ENCODE measurements at regions not wholly inside any gene's neighbourhood (a gene's known extent, or its start where the extent isn't known, plus 50 kb on each side); places are given as distances from the start of the nearest gene placed in this dataset.

DNA sequence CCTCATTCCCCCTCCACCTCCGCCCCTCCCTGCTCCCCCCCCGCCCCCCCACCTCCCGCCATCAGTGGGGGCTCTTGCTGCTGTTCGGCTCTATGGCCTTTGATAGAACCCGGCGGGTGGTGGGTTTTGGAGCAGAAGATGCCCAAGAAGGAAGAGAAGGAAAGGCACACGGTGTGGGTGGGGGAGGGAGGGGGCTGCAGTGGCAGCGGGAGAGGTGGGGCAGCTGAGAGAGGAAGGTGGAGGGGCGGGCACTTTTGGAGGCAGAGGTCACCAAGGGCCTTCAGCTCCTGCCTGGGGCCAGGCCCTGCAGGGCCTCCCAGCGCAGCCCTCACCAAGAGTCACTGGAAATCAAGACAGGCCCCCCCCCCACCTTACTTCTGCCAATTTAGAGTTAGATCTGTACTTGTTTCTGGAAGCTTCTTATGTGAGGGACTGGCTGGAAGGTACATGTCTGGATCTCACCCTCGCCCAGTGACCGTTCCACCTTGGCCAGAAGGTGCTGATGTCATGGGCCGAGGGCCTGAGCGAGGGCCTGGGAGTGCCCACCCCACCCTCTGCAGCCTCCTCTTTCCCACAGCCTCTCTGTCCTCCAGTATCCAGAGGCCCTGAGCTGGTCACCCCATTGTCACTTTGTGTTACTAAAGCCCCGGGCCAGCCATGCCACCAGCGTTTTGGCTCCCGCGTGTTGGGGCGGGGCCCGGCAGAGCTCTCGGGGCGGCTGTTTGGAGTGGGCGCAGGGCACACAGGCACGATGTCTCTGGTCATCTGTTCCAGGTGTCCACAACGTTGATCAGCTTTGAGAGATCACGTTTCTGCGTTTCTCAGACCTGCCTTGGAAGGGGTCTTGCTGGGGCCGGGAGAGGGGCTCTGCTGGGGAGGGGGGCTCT lies 153.9 kb downstream of the KIF26A start:
- peak; percentile 14 for DNase-seq

DNA sequence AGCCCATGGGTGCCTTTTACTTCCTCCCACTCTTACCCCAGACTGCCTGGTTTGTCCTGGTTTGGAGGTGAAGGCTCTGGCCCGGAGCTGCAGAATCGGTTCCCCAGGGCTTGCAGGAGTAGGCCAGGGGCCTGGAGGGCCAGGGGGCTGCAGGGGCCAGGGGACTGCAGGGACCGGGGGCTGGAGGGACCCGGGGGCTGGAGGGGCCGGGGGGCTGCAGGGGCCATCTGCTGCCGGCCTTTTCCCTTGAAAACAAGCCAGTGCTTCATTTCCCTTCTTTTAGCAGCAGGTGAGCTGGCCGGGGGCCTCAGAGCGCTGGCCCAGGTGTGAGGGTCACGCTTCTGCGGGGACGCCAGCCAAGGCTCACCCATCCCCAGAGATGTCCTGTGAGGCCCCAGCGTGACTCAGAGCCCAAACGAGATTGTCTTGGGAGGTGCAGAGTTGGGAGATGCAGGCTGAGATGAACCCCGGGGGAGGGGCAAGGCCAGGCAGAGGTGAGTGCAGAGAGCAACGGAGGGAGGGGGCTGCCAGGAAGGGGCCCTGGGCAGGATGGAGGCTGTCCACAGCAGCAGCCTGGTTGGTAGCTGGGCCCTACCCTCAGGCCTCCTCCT lies 154.9 kb downstream of the KIF26A start:
- DNase-seq: peak; percentile 9

DNA sequence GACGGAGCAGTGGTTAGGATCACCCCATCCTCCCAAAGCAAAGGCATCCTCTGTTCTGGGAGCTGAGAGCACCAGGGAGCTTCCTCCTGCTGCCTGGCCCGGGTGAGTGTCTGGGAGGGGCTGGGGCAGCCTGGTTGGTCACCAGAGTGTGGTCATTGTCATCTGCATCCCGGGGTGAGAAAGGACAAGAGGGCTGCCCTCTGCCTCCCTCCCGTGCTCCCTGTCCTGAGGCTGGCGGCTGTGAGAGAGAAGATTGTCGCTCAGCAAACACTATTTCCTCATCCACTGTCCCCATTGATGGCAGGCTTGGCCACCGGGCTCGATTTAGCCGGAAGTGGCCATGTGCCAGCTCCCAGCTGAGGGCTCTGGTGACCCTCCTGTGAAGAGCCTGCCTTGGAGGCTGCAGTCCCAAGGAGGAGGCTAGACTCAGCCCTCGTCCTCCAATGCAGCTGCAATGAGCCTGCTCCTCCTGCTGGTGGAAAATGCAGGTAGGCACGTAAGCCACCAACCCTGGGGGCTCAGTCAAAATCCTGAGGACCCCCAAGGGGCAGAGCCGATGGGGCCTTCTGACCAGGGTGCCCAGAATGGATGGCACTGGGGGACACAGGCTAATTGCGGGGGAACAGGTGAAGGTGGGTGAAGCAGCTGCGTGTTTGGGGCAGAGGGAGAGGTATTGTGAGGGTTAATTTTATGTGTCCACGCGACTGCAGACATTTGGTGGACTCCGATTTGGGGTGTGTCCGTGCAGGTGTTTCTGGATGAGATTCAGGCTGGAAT lies 155.7 kb downstream of the KIF26A start:
- DNase-seq: peak; percentile 15

DNA sequence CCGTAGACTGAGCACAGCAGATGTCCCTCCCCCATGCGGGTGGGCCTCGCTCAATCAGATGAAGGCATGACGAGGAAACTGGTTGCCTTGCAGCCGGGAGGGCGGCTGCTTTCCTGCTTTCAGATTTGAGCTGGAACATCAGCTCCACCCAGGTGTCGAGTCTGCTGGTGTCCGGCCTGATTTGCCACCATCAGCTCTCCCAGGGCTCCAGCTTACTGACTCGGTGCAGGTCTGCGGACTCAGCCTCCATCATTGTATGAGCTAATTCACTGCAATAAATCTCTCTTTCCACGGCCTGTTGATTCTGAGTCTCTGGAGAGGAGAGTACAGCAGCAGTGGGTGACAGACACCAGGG lies 156.2 kb downstream of the KIF26A start:
- DNase-seq: peak; percentile 15

DNA sequence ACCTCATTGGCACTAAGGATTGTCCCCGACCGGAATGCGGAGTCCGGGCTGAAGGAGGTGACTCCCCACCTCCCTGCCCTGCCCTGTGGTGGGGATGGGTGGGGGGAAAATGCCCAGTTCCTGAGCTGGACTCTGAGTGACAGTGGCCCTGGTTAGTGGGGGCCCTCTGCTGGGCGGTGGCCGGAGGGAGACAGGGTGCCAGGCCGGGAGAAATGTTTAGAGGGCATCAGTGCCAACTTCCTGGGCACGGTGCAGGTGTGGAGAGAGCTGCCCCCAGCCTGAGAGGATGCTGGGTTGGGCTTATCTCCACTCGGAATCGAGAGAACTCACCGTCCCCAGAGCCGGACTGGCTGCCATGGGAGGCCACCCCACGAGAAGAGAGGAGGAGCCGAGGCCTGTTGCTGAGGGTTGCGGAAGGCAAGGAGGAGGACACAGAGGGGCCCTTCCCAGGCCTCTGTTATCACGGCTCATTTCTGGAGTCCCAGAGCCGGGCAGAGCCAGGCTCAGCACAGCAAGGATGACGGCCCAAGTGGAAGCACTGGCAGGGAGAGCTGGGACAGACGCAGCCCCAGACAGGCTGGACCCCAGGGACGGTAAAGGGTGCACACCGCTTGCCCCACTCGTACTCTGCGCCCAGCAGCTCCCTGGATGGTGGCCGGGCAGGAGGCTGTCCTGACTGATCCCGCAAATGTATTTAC lies 156.7 kb downstream of the KIF26A start:
- peak; percentile 13 for DNase-seq

DNA sequence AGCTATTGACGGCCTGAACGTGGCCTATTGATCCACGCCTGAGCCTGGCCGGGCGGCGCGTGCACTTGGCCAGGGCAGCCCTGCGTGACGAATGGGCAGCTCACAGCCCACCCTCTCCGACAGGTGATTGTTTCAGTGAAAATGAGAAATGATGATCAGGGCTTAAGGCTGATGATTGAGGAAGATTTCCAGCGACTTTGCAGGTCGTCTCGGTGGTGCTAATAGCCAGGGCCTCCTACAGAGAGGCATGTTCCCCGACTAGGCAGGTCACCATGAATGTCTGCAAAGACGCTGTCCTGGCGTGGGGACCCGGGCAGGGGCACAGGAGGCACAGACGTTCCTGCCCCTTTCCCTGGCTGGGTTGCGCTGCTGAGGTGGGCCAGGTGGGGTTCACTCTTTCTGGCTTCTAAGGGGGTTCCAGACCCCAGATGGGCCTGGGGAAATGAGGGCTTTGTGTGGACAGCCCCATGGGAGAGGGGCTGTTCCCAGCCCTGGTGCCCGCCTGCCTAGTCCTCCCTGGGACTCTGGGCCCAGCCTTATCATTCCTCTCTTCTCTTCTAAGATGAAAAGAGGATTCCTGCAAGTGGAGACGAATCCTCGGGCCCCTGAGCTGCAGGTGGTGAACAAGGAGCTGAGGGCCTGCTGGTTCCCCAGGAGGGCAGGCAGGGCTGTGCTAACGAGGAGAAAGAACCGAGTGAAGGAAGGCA lies 157.4 kb downstream of the KIF26A start:
- peak; percentile 10 for DNase-seq

DNA sequence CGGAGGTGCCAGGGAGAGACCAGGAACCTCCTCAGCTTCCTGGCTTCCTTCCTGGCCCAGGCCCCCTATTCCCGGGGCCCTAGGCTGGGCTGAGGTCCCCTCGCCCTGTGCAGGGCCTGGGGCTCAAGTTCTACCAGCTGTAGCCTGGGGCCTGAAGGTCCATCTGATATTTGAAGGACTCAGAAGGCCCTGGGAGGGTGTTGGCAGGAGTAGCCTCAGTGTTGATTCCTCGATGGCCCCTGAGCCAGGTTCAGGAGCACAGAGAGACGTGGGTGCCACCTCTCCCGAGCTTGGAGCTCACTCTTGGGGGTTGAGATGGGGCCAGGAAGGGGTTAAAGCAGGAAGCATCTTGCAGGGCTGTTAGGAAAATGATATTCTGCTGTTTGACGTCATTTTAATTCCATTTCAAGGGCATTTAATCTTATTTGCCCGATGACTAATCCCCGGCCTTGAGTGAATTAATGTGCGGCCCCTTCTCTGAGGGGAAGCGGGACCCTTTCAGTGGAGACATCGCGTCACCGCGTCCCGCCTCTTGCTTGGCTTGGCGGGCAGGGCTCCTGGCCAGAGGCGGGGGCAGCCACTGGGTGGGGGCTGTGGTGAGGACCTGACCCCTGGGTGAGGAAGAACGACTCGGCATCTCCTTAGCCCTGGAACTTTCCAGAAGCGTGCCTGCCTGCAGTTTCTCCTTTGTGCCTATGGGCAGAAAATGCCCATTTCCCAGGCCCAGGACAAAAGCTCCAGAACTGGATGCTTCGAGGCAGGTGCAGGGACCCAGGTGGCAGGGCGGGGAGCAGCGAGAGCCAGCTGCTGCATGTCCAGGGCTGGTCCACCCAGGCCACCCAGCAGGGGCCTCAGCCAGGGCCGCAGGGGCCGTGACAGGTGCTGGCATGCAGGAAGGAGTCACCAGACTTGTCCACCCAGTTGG lies 158.3 kb downstream of the KIF26A start:
- DNase-seq: peak; percentile 38

DNA sequence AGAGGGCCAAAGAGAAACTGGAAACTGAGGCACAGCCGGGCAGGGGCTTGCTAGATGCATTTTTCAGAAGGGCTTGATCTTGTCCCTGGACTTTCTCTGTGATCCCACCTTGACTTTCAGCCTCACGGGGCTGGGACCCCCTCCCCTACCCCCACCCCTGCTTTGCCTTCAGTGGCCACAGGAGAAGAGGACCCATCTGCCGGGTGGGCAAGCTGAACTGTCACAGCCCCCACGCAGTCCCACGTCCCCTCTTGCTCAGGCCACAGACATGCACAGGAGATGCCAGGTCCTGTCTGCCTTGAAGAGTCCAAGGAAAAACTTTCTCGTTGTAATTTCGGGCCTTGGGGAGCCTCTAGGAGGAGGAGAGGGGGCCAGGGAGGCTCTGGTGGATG lies 158.9 kb downstream of the KIF26A start:
- peak; percentile 7 for DNase-seq

DNA sequence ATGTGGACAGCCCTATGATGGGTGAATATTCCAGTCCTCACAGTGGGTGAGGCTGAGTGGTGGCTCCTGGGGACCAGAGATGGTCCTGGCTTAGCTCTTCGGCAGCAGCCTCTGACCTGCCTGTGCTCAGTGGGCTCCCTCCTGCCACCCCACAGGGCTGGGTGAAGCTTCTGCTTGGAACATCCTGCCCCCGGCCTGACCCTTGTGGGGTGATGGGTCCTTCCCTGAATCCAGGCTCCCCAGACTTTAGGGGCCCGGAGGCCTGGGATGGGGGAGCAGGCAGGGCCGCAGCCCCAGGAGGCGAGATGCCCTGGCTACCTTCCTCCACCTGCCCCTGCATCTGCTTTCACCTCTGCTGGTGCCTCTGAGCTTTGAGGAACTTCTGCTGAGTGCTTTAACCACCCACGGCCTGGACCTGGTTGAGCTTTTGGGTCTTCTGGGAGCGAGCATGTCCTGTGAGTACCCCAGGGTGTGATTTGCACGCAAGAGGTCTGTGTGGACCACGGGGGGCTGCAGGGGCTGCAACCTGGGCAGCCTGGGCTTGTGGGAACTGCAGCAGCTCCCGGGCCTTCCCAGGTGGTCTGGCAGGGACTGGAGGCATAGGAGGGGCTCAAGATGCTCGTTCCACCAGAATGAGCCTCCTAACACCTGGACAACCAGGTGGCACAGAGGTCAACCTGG lies 159.5 kb downstream of the KIF26A start:
- DNase-seq: peak; percentile 11

DNA sequence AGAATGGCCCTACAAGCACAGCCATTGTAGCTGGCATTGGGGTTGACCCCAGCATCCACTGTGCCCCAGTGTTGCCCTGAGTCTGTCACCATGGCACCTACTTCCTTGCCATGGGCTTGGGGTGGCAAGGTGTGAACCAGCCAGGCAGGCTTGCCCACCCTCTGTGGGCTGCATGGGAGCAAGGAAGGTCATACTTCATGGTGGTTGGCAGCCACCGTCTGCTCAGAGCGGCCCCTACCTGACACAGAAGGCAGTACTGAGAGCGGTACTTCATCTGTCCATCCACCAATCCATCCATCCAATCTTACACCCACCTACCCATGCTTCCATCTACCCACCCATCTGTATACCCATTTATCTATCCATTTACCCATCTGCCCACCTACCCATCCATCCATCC lies 160.1 kb downstream of the KIF26A start:
- peak; percentile 9 for DNase-seq

DNA sequence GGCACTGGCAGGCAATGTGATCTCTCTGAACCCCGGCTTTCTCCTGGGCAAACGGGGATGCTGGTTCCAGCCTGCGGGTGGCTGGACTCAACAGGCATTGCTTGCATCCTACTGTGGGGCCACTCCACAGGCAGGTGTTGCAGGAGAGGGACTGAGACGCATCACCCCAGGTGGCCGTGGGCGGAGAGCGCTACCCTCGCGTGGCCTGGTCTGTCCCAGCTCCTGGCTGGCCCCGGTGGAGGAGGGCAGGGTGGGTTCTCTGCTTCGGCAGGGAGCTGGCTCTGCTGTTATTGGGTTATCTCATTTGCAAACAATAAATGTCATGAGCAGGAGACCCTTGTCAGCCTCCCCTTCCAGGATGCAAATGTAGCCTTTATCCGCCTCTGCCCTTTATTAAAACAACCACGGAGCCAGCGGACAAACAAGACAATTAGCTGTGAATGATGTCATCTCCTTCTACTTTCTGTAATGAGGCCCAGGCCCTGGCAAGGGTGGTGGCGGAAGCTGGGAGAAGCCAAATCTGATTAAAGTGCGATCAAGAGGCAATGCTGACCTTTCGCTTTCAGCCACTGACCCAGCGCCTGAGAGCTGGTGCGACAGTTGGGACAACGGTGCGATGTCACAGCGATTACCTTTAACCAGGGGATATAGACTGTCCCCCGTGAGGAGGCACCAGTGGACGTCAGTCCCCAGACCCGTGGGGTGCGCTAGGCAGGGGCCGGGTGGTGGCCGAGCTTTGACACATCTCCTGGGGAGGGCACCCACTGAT lies 161.8 kb downstream of the KIF26A start:
- no peak for DNase-seq

DNA sequence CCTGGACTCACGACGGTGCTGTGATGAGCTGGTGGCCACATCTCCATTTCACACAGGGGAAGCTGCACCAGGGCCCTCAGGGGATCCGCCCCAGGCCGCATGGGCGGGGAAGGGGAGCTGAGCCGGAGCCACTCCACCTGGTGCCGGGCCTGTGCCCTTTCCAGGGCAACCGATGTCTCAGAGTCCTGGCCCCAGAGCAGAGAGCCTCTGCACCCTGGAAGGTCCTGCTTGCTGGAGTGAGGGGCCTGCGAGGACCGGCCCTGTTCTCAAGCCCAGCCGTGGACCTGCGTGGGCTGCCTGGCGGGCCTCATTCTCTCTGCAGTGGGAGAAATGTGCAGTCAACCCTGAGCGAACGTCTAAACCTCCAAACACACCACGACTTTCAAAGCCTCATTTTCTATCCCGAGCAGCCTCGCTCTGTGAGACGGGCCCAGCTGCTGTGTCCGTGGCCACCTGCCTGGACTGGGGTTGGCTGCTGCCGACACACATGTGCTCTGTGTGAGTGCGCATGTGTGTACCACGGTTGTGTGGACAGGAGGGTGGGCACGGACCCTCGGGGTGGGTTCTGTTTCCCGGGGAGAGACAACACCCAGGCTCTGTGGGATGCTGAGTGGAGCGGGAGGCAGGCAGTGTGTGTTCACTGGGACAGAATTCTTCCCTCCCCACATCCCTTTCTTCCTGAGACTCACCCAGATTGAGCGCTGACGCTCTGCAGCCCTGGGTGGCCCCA lies 163.5 kb downstream of the KIF26A start:
- no peak for DNase-seq

DNA sequence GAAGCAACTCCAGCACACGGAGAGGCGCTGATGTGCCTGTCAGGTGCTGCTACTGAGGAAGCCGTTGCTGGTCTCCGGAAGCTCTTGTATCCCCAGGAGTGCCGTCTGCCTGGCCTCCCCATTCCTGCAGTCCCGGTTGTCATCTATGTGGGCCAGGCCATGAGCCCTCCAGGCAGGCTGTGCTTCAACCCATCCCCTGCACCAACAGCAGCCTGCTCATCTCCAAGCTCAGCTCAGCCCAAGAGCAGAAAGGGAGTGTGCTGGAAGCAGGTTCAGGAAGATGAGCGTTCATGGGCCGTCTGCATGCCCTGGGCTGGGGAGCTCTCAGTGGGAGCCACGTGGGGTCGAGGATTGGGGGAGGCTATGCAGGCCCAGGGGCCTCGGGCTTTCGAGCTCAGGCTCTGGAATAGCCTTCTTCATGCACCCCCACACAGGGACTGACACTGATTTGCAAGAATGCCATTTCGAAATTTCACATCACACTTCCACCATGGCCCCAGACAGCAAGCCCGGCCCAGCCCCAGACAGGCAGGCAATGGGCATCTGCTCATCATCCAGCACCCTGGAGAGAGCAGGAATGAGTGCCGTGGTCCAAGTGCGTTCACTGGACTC lies 164.5 kb downstream of the KIF26A start:
- no peak for DNase-seq

DNA sequence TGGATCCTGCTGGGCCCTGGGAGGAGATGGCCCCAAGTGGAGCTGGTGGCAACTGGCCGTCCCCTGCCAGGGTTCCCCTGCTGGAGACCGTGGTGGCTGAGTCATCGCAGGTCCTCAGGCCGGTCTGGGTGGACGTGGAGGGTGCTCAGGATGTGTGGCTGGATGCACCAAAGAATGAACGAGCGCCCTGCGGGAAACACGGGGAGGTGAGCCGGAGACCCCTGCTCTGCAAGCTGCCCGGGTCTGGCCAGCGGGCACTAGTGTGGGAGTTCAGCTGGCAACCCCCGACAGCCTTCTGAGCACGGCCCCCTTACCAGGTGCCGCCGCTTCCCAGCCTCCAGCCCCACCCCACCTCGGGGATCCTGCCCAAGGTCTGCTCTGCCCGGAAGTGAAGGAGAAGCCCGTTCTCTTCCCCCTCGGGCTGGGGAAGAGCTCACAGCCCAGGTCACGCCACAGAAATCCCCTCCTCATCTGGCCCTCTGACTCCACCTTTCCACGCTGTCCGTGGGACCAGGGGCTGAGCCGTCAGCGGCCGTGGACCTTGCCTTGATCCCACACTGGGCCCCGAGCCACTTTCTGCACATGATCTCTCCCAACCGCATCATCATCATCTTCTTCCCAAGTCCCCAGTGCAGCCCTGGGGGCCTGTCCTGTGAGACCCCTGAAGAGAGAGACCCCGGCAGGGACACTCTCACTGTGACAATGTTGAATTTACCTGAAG lies 165.5 kb downstream of the KIF26A start:
- no peak for DNase-seq

DNA sequence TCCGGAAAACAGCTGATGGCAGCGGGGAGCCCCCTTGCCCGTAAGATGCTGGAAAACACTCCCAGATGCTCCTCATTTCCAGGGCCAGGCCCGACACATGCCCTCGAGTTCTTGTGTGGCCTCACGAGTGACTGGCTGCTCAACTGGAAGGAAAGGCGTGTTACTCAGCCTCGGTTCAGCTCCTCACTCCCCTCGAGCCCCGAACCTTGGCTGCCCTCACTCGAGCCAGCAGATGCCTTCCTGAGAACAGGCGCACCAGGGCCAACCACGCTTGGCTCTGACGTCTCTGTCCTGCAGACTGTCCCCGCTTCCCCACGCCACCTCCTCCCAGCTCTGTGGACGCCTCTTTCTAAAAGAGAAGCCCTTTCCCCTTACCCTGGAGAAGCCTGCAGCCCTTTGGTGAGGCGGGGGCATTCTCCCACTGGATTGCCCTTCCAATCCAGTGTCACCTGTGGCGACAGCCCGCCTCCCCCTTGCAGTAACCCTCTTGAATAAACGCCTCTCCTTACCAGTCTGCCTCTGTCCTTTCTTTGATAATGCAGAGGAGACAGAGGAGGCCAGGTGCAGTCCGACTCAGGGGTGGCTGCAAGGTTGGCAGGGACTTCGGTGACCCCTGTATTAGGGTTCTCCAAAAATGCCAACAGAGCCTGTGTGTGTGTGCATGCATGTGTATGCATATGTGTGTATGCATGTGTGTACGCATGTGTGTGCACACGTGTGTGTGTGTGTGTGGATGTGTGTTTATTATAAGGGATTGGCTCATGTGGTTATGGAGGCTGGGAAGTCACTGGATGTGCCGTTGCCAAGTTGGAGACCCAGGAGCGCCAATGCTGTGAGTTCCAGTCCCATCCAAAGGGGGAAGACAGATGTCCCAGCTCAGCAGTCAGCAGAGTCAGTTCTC lies 166.3 kb downstream of the KIF26A start:
- no peak for DNase-seq

DNA sequence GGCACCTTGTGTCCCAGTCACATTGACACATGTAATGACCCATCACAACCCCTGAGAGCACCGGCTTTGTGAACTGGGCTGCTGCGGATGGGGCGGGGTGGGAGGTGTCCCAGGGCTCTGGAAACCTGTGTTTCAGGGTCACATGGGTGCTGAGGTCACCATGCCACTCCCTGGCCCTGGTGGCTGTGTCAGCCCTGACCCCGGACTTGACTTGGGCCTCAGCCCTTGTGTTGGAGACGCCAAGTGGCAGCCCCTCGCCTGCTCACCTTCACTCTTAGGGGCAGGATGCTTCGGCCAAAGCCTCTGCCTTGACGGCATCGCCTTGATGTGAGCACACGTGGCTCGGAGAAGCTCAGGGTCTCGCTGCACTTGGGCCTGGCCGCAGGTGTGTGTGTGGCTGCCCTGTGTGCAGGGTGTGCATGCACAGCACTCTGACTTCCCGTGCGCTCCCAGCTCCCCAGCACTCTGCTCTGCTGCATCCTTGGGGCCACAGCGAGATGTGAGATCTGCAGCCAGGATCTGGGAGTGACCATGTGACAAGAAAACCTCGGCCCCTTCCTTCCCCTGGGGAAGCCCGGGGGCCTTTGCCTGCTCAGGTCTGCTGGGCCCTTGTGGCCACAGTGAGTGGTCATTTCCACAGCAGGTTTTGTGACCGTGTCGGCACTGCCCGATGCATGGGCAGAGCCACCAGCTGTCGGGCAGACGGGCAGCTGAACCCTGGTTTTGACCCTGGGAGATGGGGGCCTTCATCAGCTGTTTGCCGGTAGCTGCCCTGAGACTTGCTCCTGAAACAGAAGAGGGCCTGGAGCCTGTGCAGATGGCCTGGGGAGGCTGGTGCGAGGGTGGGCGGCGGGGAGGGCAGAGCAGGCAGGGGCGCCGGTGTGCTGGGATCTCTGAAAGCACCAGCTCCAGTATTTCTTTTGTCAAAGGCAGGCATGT lies 167.4 kb downstream of the KIF26A start:
- no peak for DNase-seq
